ENCODE measurements at regions not wholly inside any gene's neighbourhood (a gene's known extent, or its start where the extent isn't known, plus 50 kb on each side); places are given as distances from the start of the nearest gene placed in this dataset.

DNA sequence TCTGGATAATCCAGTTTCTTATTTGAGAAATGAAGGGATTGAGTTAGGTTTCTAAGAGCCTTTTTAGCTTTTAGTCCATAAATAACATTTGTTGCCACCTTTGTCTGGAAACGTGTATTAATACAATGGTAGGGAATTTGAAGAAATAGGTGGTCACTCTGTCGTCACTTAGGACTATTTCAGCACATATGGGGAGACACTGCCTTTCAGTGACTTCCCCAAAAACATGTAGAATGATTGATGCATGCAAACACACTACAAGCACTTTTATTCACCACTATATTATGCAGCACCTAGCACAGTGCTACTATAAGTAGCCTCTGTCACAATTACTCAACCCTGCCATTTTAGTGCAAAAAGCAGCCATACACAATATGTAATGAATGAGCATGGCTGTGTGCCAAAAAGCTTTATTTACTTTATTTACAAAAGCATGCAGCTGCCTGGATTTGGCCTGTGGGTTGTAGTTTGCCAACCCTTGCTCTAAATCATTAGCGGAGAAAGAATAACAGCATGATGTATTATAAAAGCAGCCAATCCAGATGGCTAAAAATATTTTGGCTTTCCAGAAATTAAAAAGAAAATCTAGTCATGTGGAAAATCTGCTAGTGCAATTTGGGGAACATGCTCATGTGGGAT lies 154.2 kb upstream of the HMHB1 start:
- H3K27ac Mint-ChIP-seq: no peak overlapping the region
- H3K36me3 Mint-ChIP-seq: no peaks in the 10 kb centered on the region
- H3K9me3 Mint-ChIP-seq: no peaks in the 10 kb centered on the region
- no peak overlapping the region for H3K4me3 Mint-ChIP-seq
- TF ChIP-seq, protein P1, sequence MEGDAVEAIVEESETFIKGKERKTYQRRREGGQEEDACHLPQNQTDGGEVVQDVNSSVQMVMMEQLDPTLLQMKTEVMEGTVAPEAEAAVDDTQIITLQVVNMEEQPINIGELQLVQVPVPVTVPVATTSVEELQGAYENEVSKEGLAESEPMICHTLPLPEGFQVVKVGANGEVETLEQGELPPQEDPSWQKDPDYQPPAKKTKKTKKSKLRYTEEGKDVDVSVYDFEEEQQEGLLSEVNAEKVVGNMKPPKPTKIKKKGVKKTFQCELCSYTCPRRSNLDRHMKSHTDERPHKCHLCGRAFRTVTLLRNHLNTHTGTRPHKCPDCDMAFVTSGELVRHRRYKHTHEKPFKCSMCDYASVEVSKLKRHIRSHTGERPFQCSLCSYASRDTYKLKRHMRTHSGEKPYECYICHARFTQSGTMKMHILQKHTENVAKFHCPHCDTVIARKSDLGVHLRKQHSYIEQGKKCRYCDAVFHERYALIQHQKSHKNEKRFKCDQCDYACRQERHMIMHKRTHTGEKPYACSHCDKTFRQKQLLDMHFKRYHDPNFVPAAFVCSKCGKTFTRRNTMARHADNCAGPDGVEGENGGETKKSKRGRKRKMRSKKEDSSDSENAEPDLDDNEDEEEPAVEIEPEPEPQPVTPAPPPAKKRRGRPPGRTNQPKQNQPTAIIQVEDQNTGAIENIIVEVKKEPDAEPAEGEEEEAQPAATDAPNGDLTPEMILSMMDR (conservative IDR thresholded peaks at IDR 0.05): no peak
- H3K4me1 Mint-ChIP-seq (ENCODE audit: unreplicated experiment): no peaks in the 10 kb centered on the region
- no peak for DNase-seq (ENCODE audit: extremely low spot score, unreplicated experiment)
- H3K27me3 Mint-ChIP-seq: peaks cover 3% of the 10 kb centered on the region

DNA sequence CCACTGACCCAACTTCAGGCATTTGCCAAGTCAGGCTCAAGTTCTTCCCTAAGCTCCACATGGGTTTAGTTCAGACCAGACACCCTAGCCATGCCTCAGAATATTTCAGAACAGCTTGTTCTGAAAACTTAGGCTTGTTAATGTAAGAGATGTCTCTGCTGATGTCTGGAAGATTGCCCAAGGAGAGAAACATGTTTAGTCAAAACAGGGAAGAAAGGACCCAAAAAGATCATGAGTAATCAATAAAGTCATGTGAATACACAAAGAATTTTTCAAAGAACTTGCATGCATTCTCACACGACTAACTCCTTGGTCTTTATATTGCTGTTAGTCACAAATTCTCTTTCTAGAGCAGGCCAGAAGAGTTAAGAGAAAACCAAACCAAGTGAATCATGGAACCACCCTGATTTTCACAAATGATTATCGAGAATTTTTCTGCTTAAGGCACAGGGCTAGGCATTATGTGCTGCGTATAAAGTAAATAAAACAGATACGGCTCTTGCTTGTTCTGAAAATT lies 158.1 kb upstream of the HMHB1 start:
- peaks cover 8% of the 10 kb centered on the region for H3K4me1 Mint-ChIP-seq (ENCODE audit: unreplicated experiment)
- no peaks in the 10 kb centered on the region for H3K27me3 Mint-ChIP-seq
- H3K9me3 Mint-ChIP-seq: no peaks in the 10 kb centered on the region
- TF ChIP-seq, protein P1 (conservative IDR thresholded peaks at IDR 0.05): no peak
- H3K27ac Mint-ChIP-seq: no peak overlapping the region
- no peaks in the 10 kb centered on the region for H3K36me3 Mint-ChIP-seq
- no peak overlapping the region for H3K4me3 Mint-ChIP-seq
- DNase-seq (ENCODE audit: extremely low spot score, unreplicated experiment): no peak

DNA sequence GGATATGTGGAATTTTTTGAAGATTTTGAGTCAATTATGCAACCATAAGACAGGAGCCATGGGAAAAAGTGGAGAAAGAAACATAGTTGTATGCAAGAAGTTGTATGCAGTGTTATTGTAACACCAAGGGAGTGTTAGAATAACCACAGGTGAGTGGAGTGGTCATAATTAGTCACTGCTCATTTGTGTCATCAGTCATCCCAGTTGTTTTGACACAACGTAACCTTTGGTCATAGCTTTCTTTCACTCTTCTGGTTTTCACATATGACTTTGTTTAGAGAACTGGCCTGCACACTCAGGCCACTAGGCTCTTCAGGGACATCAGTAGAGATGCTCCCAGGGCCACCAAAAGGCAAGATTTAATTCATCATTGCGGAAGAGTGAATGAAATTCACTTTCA lies 158.7 kb upstream of the HMHB1 start:
- TF ChIP-seq, protein P1 (conservative IDR thresholded peaks at IDR 0.05): no peak
- no peaks in the 10 kb centered on the region for H3K9me3 Mint-ChIP-seq
- peaks cover 8% of the 10 kb centered on the region for H3K4me1 Mint-ChIP-seq (ENCODE audit: unreplicated experiment)
- H3K27ac Mint-ChIP-seq: no peak overlapping the region
- no peaks in the 10 kb centered on the region for H3K27me3 Mint-ChIP-seq
- H3K4me3 Mint-ChIP-seq: no peak overlapping the region
- no peak for DNase-seq (ENCODE audit: extremely low spot score, unreplicated experiment)
- no peaks in the 10 kb centered on the region for H3K36me3 Mint-ChIP-seq

DNA sequence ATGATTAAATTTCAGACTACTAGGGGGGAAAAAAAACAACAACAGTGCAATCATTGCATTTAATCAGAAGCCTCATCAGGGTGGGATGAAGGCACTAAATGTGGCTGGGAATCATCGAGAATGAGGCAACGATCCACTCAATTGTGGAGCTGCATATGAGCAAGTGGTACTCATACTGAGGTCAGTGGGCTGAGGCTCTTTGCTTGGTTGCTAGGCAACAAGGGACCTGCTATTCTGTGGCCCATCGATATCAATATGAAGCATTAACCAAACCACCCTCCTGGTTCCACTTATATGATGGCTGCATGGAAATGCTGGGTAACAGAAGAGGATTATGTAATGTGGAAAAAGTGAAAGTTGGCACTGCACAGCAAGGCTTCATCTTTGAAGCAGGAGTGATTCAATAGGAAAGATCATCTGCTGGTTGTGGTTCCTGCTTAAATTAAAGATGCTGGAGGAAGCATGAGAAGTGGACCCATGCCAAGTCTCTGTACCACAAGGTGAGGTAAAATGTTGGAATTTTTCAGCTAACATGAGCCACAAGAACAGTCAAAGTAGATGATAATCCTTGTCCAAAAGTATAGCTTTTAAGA lies 159.8 kb upstream of the HMHB1 start:
- TF ChIP-seq, protein P1 (conservative IDR thresholded peaks at IDR 0.05): no peak
- DNase-seq (ENCODE audit: extremely low spot score, unreplicated experiment): no peak
- no peaks in the 10 kb centered on the region for H3K27me3 Mint-ChIP-seq
- H3K4me1 Mint-ChIP-seq (ENCODE audit: unreplicated experiment): peaks cover 8% of the 10 kb centered on the region
- peaks cover 4% of the 10 kb centered on the region for H3K9me3 Mint-ChIP-seq
- H3K36me3 Mint-ChIP-seq: no peaks in the 10 kb centered on the region
- no peak overlapping the region for H3K4me3 Mint-ChIP-seq
- no peak overlapping the region for H3K27ac Mint-ChIP-seq

DNA sequence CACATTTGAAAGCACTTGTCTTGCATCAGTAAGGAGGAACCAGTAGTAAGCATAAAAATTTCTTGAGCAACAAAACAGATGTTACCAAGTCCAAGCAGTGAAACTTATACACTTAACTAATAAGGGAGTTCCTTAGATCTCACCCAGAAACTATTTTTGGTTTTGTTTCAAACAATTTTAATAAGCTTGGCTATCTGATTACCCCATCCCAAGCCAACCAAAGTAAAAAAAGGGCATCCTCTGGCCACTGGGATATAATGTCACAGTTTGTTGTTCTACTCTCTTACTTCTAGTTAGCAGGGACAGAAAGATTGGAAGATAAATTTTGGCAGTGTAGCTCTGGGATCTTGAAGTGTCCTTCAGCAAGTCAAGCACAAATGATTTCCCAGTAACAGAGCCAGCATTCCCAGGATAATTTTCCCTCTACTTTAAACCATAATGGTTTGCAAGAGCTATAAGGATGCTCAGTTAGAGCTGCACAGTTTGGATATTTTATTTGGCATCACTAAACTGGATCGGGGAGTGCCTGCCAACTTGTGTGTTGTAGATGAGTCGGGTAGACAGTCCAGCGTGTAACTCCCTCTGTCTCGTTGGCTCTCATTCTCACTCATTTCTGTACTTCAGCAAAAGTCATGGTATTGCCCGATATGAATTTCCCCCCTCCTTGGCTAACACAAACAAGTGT lies 161.9 kb upstream of the HMHB1 start:
- TF ChIP-seq, protein P1 (conservative IDR thresholded peaks at IDR 0.05): no peak
- no peaks in the 10 kb centered on the region for H3K27me3 Mint-ChIP-seq
- H3K36me3 Mint-ChIP-seq: no peaks in the 10 kb centered on the region
- peaks cover 4% of the 10 kb centered on the region for H3K9me3 Mint-ChIP-seq
- H3K4me1 Mint-ChIP-seq (ENCODE audit: unreplicated experiment): peaks cover 14% of the 10 kb centered on the region
- no peak overlapping the region for H3K4me3 Mint-ChIP-seq
- H3K27ac Mint-ChIP-seq: no peak overlapping the region
- DNase-seq (ENCODE audit: extremely low spot score, unreplicated experiment): no peak

Data from type B pancreatic cell (in vitro differentiated cells).